Ishikawa (cell line): ENCODE measurements at regions not wholly inside any gene's neighbourhood (a gene's known extent, or its start where the extent isn't known, plus 50 kb on each side); places are given as distances from the start of the nearest gene placed in this dataset.

ENCODE experiments used
- CEBPB ChIP-seq: IDR thresholded peaks from 2 replicates; pipeline ENCODE4 v1.6.1; 2012
- CREB1 ChIP-seq: IDR thresholded peaks from 2 replicates; pipeline ENCODE4 v1.6.1; 2012; ENCODE audit warnings: low read depth
- EGR1 ChIP-seq: IDR thresholded peaks from 2 replicates; pipeline ENCODE4 v1.6.1; 2012
- EP300 ChIP-seq: IDR thresholded peaks from 2 replicates; pipeline ENCODE4 v1.6.1; 2012; ENCODE audit warnings: borderline replicate concordance
- FOXM1 ChIP-seq: IDR thresholded peaks from 2 replicates; pipeline ENCODE4 v1.6.1; 2012; ENCODE audit warnings: low read depth, borderline replicate concordance
- MAX ChIP-seq: IDR thresholded peaks from 2 replicates; pipeline ENCODE4 v1.6.1; 2012
- NFIC ChIP-seq: IDR thresholded peaks from 2 replicates; pipeline ENCODE4 v1.6.1; 2012
- RAD21 ChIP-seq: IDR thresholded peaks from 2 replicates; pipeline ENCODE4 v1.6.1; 2012; ENCODE audit warnings: low read depth
- REST ChIP-seq: IDR thresholded peaks from 2 replicates; pipeline ENCODE4 v1.6.1; 2012; ENCODE audit warnings: low read depth, mild to moderate bottlenecking
- TAF1 ChIP-seq: IDR thresholded peaks from 2 replicates; pipeline ENCODE4 v1.6.1; 2012; ENCODE audit warnings: low read depth, mild to moderate bottlenecking
- TCF12 ChIP-seq: IDR thresholded peaks from 2 replicates; pipeline ENCODE4 v1.6.1; 2012; ENCODE audit warnings: low read depth
- TEAD4 ChIP-seq: IDR thresholded peaks from 2 replicates; pipeline ENCODE4 v1.6.1; 2012
- USF1 ChIP-seq: IDR thresholded peaks from 2 replicates; pipeline ENCODE4 v1.6.1; 2012
- YY1 ChIP-seq: IDR thresholded peaks from 2 replicates; pipeline ENCODE4 v1.6.1; 2012; ENCODE audit warnings: low read depth
- ZBTB7A ChIP-seq: IDR thresholded peaks from 2 replicates; pipeline ENCODE4 v1.6.1; 2012; ENCODE audit warnings: low read depth

- no peak for TF ChIP-seq TAF1
- no peak for TF ChIP-seq NFIC
- no peak for TF ChIP-seq YY1
Measured at GRCh38 chr6:125361868-125362267, 60.1 kb upstream of the HDDC2 start.

GRCh38 chr6:125363039-125363823 lies 61.5 kb upstream of the HDDC2 start:
- TF ChIP-seq TAF1 (no peak), YY1 (no peak; the same call in none of the 2 replicates), ZBTB7A (no peak; the same call in 1 of the 2 replicates), NFIC (peak; percentile 69; the same call in 1 of the 2 replicates), REST (no peak), MAX (peak; percentile 57; the same call in 1 of the 2 replicates), FOXM1 (0 out of 2 replicates have a peak, but pooled peaks have one; percentile 29), EP300 (0 out of 2 replicates have a peak, but pooled peaks have one; percentile 23)

GRCh38 chr6:125363824-125364165 lies 62.0 kb upstream of the HDDC2 start:
- no peak for TF ChIP-seq USF1
- TF ChIP-seq TAF1, result no peak
- TF ChIP-seq NFIC, result no peak
- TF ChIP-seq TCF12, result no peak
- no peak for TF ChIP-seq ZBTB7A
- TF ChIP-seq EGR1, result no peak
- no peak for TF ChIP-seq EP300
- no peak for TF ChIP-seq TEAD4
- no peak for TF ChIP-seq REST
- TF ChIP-seq CREB1, result no peak
- TF ChIP-seq CEBPB, result no peak
- no peak for TF ChIP-seq FOXM1
- TF ChIP-seq YY1, result no peak
- TF ChIP-seq MAX, result no peak
- TF ChIP-seq RAD21, result no peak

- no peak for TF ChIP-seq TEAD4
- TF ChIP-seq NFIC, result no peak
Measured at GRCh38 chr6:125365230-125365629, 63.5 kb upstream of the HDDC2 start.

- TF ChIP-seq EGR1, result no peak
- no peak for TF ChIP-seq USF1
- no peak for TF ChIP-seq REST
- TF ChIP-seq EP300, result no peak
- no peak for TF ChIP-seq FOXM1
- TF ChIP-seq ZBTB7A, result no peak
Measured at GRCh38 chr6:125367036-125367782, 65.4 kb upstream of the HDDC2 start.
